Mesenchymal stem cell (in vitro differentiated cells and primary cell): ENCODE measurements at regions not wholly inside any gene's neighbourhood (a gene's known extent, or its start where the extent isn't known, plus 50 kb on each side); places are given as distances from the start of the nearest gene placed in this dataset.

ENCODE experiments used
- DNase-seq: peaks from one replicate; pipeline ENCODE4 v3.0.0-alpha.2; 2013
- H2AFZ ChIP-seq: one replicate; pipeline ENCODE4 v1.6.1; 2013; ENCODE audit warnings: low read depth, mild to moderate bottlenecking, control low read depth, inconsistent platforms, low read length, moderate library complexity
- H2AK5ac ChIP-seq: 2 replicates; pipeline ENCODE4 v1.6.1; 2013; ENCODE audit warnings: low read length, moderate library complexity, mild to moderate bottlenecking, inconsistent platforms; ENCODE audit not compliant: severe bottlenecking
- H2BK120ac ChIP-seq: one replicate; pipeline ENCODE4 v1.6.1; 2013; ENCODE audit warnings: low read depth, mild to moderate bottlenecking, inconsistent platforms, low read length, moderate library complexity
- H2BK12ac ChIP-seq, 2 experiments: one replicate each; pipeline ENCODE4 v1.6.1; 2013; ENCODE audit warnings: inconsistent platforms in 2 of 2, low read length in 2 of 2, mild to moderate bottlenecking in 2 of 2, moderate library complexity in 2 of 2, control low read depth in 1 of 2
- H2BK15ac ChIP-seq: one replicate; pipeline ENCODE4 v1.6.1; 2013; ENCODE audit warnings: mild to moderate bottlenecking, low read depth, inconsistent platforms; ENCODE audit not compliant: poor library complexity, severe bottlenecking
- H2BK5ac ChIP-seq: 2 replicates; pipeline ENCODE4 v1.6.1; 2013; ENCODE audit warnings: low read depth, mild to moderate bottlenecking, low read length, control low read depth, inconsistent platforms; ENCODE audit not compliant: poor library complexity, severe bottlenecking
- H3K14ac ChIP-seq, 2 experiments: one replicate each; pipeline ENCODE4 v1.6.1; 2013; ENCODE audit warnings: inconsistent platforms in 2 of 2, low read length in 2 of 2, control low read depth in 1 of 2, mild to moderate bottlenecking in 1 of 2, moderate library complexity in 1 of 2
- H3K18ac ChIP-seq, 2 experiments: one replicate each; pipeline ENCODE4 v1.6.1; 2013; ENCODE audit warnings: inconsistent platforms in 2 of 2, low read length in 2 of 2, control low read depth in 1 of 2, low read depth in 1 of 2, mild to moderate bottlenecking in 1 of 2
- H3K23ac ChIP-seq, 2 experiments: one replicate each; pipeline ENCODE4 v1.6.1; 2013; ENCODE audit warnings: inconsistent platforms in 2 of 2, low read length in 2 of 2, mild to moderate bottlenecking in 2 of 2, moderate library complexity in 2 of 2, control low read depth in 1 of 2
- H3K27ac ChIP-seq: 2 replicates; pipeline ENCODE4 v1.5.1; 2013; ENCODE audit warnings: mild to moderate bottlenecking, moderate library complexity, low read length, control low read depth, inconsistent platforms; ENCODE audit not compliant: poor library complexity, severe bottlenecking
- H3K27me3 ChIP-seq, 2 experiments: 2 replicates each; pipeline versions ENCODE4 v1.6.1 to v1.7.0; 2013; ENCODE audit warnings: low read length in 2 of 2, mild to moderate bottlenecking in 2 of 2, moderate library complexity in 2 of 2, control low read depth in 1 of 2, inconsistent platforms in 1 of 2; ENCODE audit not compliant: control insufficient read depth in 1 of 2, insufficient read depth in 1 of 2
- H3K36me3 ChIP-seq, 2 experiments: 2 replicates each; pipeline versions ENCODE4 v1.6.1 to v1.7.0; 2013; ENCODE audit warnings: low read length in 2 of 2, control low read depth in 1 of 2, inconsistent platforms in 1 of 2, low read depth in 1 of 2, mild to moderate bottlenecking in 1 of 2; ENCODE audit not compliant: insufficient read depth in 2 of 2, control insufficient read depth in 1 of 2
- H3K4ac ChIP-seq, 2 experiments: one replicate each; pipeline ENCODE4 v1.6.1; 2013; ENCODE audit warnings: inconsistent platforms in 2 of 2, low read length in 2 of 2, mild to moderate bottlenecking in 2 of 2, moderate library complexity in 2 of 2, control low read depth in 1 of 2, low read depth in 1 of 2
- H3K4me1 ChIP-seq: 2 replicates; pipeline ENCODE4 v1.6.1; 2013; ENCODE audit warnings: low read depth, low read length, control low read depth; ENCODE audit not compliant: control insufficient read depth, insufficient read depth
- H3K4me2 ChIP-seq: 2 replicates; pipeline ENCODE4 v1.6.1; 2013; ENCODE audit warnings: low read length, mild to moderate bottlenecking, inconsistent platforms; ENCODE audit not compliant: poor library complexity, severe bottlenecking
- H3K4me3 ChIP-seq, 2 experiments: 2 replicates each; pipeline versions ENCODE4 v1.5.1 to v1.7.0; 2013; ENCODE audit warnings: low read length in 2 of 2, mild to moderate bottlenecking in 2 of 2, control low read depth in 1 of 2, low read depth in 1 of 2; ENCODE audit not compliant: insufficient read depth in 1 of 2
- H3K79me1 ChIP-seq: replicated peaks from 2 replicates; pipeline ENCODE4 v1.6.1; 2013; ENCODE audit warnings: mild to moderate bottlenecking, control low read depth, low read length, inconsistent platforms; ENCODE audit not compliant: poor library complexity, severe bottlenecking
- H3K9ac ChIP-seq: 2 replicates; pipeline ENCODE4 v1.7.0; 2013; ENCODE audit warnings: mild to moderate bottlenecking, low read length, moderate library complexity
- H3K9me3 ChIP-seq: 2 replicates; pipeline ENCODE4 v1.7.0; 2013; ENCODE audit warnings: mild to moderate bottlenecking, low read length; ENCODE audit not compliant: control insufficient read depth
- H4K8ac ChIP-seq: one replicate; pipeline ENCODE4 v1.6.1; 2013; ENCODE audit warnings: inconsistent platforms, mild to moderate bottlenecking, low read length, moderate library complexity
- H4K91ac ChIP-seq: one replicate; pipeline ENCODE4 v1.6.1; 2013; ENCODE audit warnings: mild to moderate bottlenecking, low read length, inconsistent platforms
- WGBS: methylation state at CpG from one replicate; pipeline ENCODE4 v1.1.7; 2013; ENCODE audit warnings: mixed read lengths; 5-methylcytosine and 5-hydroxymethylcytosine counted together

- Histone ChIP-seq H2BK12ac (no peak overlapping the region), H2BK5ac (no peak overlapping the region), H3K27ac (no peak overlapping the region), H3K4me2 (no peak overlapping the region), H2AFZ (no peak overlapping the region), H3K23ac (no peak overlapping the region), H2AK5ac (no peak overlapping the region), H3K79me1 (no peaks in the 10 kb centered on the region), H3K4ac (no peak overlapping the region), H4K91ac (no peak overlapping the region), H2BK15ac (no peak overlapping the region), H3K9me3 (no peaks in the 10 kb centered on the region), H3K36me3 (no peaks in the 10 kb centered on the region), H3K9ac (no peak overlapping the region), H3K4me3 (no peak overlapping the region), H3K18ac (no peak overlapping the region), H4K8ac (no peak overlapping the region), H2BK120ac (no peak overlapping the region), H3K27me3 (no peaks in the 10 kb centered on the region), H3K4me1 (no peaks in the 10 kb centered on the region), H3K14ac (no peak overlapping the region)
- DNase-seq: no peak
- 53% methylated on average over 2 of the region's 2 CpGs for WGBS
These were observed 337.5 kb downstream of the GRIA2 start for GRCh38 chr4:157558016-157558415.

- H3K23ac ChIP-seq: no peak overlapping the region
- H3K27ac ChIP-seq: no peak overlapping the region
- no peak overlapping the region for H2BK12ac ChIP-seq
- H3K36me3 ChIP-seq: no peaks in the 10 kb centered on the region
- H3K4me1 ChIP-seq: no peaks in the 10 kb centered on the region
- H3K18ac ChIP-seq: no peak overlapping the region
- H2AFZ ChIP-seq: no peak overlapping the region
- H3K4me2 ChIP-seq: no peak overlapping the region
- no peak overlapping the region for H3K4ac ChIP-seq
- no peak overlapping the region for H2BK5ac ChIP-seq
- H3K27me3 ChIP-seq: no peaks in the 10 kb centered on the region
- 57% methylated on average over 5 of the region's 5 CpGs for WGBS
- no peaks in the 10 kb centered on the region for H3K9me3 ChIP-seq
- no peak overlapping the region for H2BK120ac ChIP-seq
- H4K91ac ChIP-seq: no peak overlapping the region
- H4K8ac ChIP-seq: no peak overlapping the region
- H3K4me3 ChIP-seq: no peak overlapping the region
- DNase-seq: no peak
- no peak overlapping the region for H3K9ac ChIP-seq
- no peak overlapping the region for H2BK15ac ChIP-seq
- H3K79me1 ChIP-seq: no peaks in the 10 kb centered on the region
- H2AK5ac ChIP-seq: no peak overlapping the region
- no peak overlapping the region for H3K14ac ChIP-seq
These were observed 329.5 kb downstream of the GRIA2 start for GRCh38 chr4:157550028-157550427.

GRCh38 chr4:157527954-157528353 lies 307.4 kb downstream of the GRIA2 start:
- no peak overlapping the region for H3K14ac ChIP-seq
- no peak overlapping the region for H3K4me3 ChIP-seq
- no peak overlapping the region for H3K23ac ChIP-seq
- 84% methylated on average over 1 of the region's 1 CpG for WGBS
- no peaks in the 10 kb centered on the region for H3K4me1 ChIP-seq
- H2BK12ac ChIP-seq: no peak overlapping the region
- H3K4ac ChIP-seq: no peak overlapping the region
- H3K36me3 ChIP-seq: no peaks in the 10 kb centered on the region
- H4K8ac ChIP-seq: no peak overlapping the region
- H3K4me2 ChIP-seq: no peak overlapping the region
- no peak overlapping the region for H2BK120ac ChIP-seq
- H3K79me1 ChIP-seq: no peaks in the 10 kb centered on the region
- no peak overlapping the region for H2BK5ac ChIP-seq
- no peak overlapping the region for H3K18ac ChIP-seq
- DNase-seq: no peak
- no peaks in the 10 kb centered on the region for H3K27me3 ChIP-seq
- no peak overlapping the region for H2AK5ac ChIP-seq
- H3K9ac ChIP-seq: no peak overlapping the region
- H2AFZ ChIP-seq: no peak overlapping the region
- no peak overlapping the region for H2BK15ac ChIP-seq
- H3K27ac ChIP-seq: no peak overlapping the region
- peaks cover 20% of the 10 kb centered on the region for H3K9me3 ChIP-seq
- H4K91ac ChIP-seq: no peak overlapping the region

GRCh38 chr4:157521906-157522305 lies 301.4 kb downstream of the GRIA2 start:
- Histone ChIP-seq H3K4ac (no peak overlapping the region), H3K79me1 (no peaks in the 10 kb centered on the region), H2BK15ac (no peak overlapping the region), H3K4me3 (no peak overlapping the region), H2BK5ac (no peak overlapping the region), H3K9ac (no peak overlapping the region), H3K9me3 (peaks cover 6% of the 10 kb centered on the region), H3K27ac (no peak overlapping the region), H4K8ac (no peak overlapping the region), H2AK5ac (no peak overlapping the region), H2BK12ac (no peak overlapping the region), H2BK120ac (no peak overlapping the region), H3K23ac (no peak overlapping the region), H3K4me2 (no peak overlapping the region), H3K4me1 (no peaks in the 10 kb centered on the region), H3K27me3 (no peaks in the 10 kb centered on the region), H4K91ac (no peak overlapping the region), H2AFZ (no peak overlapping the region), H3K36me3 (no peaks in the 10 kb centered on the region), H3K14ac (no peak overlapping the region), H3K18ac (no peak overlapping the region)
- 29% methylated on average over 1 of the region's 2 CpGs for WGBS
- DNase-seq: no peak
